GM19438 (cell line): ENCODE measurements at regions not wholly inside any gene's neighbourhood (a gene's known extent, or its start where the extent isn't known, plus 50 kb on each side); places are given as distances from the start of the nearest gene placed in this dataset.

Experiments used
- ATAC-seq: cut with Tn5 transposase; IDR thresholded peaks from one replicate; pipeline ENCODE4 v1.9.1; 2021; ENCODE audit warnings: low read depth; ENCODE audit not compliant: unreplicated experiment

DNA sequence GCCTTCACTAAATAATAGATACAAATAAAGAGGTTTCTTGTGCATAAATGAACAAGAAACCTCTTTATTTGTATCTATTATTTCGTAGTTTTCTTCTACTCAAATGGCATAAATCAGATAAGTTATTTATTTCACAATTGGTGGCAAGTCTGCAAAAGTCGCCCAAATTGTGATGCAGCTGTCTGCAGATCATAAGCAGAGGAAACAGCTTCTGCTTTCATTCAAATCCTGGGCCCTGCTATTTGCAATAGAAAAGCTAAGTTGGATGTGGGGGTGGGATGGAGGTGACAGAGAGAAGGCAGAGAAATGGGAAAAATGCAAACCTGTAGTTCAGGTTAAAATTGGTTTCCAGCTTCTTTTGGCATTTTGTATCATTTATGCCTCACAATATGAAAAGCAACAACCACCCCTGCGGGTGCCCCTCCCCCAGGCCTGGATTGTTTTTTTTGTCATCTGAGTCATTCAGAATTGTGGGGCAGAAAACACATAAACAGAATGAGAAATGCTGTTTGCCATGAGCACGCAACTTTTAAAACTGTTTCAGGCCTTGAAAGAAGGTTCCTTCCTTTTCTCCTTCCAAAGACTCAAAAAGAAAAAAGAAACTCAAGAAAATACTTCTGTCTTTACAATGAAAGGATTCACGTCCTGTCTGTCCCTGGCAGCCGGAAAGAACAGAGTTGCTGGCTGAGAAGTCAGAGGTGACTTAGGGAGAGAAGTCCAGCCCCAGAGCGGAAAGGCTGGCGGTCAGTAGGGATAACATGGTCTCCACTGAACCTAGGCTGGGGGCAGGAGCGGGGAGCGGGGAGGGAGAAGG lies 132.9 kb downstream of the BAMBI start:
- ATAC-seq = no peak

DNA sequence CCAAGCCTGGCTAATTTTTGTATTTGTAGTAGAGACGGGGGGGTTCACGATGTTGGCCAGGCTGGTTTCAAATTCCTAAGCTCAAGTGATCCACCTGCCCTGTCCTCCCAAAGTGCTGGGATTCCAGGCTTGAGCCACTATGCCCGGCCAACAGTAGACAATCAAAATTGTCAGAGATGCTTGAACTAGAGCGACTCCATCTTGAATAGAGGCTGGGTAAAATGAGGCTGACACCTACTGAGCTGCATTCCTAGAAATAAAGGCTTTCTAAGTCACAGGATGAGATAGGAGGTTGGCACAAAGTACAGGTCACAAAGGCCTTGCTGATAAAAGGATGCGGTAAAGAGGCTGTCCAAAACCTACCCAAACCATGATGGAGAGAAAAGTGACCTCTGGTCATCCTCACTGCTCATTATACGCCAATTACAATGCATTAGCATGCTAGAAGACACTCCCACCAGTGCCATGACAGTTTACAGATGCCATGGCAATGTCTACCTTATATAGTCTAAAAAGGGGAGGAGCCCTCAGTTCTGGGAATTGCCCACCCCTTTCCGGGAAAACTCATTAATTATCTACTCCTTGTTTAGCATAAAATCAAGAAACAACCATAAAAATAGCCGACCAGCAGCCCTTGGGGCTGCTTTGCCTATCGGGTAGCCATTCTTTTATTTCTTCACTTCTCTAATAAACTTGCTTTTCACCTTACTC lies 134.5 kb downstream of the BAMBI start:
- ATAC-seq = no peak

DNA sequence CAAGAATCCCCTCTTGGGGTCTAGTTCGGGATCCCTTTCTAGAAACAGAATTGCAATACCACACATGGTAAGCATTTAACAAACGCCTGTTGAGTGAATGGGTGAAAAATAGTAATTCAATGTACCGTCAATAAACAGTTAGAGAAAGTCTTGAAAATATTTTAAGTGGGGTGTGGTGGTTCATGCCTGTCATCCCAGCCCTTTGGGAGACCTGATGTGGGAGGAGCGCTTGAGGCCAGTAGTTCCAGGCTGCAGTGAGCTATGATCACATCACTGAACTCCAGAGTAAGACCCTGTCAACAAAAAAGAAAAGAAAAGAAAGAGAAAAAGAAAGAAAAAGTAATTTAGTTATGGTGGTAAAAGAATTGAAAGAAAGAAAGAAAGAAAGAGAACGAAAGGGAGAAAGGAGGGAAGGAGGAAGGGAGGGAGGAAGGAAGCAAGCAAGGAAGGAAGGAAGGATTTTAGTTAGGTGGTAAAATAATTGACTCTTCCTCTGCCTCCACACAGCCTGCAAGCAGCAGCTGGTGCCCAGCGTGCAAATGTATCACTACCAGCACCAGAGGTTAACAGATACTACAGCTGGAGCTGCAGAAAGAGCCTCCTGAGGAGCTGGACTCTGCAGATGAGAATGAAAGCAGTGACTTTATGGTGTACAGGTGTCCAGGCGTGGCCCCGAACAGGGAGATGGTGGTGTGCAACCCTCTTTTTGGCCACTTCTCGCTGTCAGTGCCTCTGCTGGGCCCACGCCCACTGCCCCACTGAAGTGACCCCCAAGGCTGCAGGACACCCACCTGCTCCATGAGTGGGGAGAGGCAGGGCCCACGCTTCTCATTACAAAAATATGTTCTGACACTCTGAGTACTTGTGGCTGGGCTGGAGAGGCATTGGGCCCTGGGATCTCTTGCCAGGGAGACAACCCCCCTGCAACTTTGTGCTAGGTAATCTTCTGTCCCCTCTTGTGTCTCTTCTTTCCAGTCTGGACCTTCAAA lies 135.4 kb downstream of the BAMBI start:
- ATAC-seq = no peak

DNA sequence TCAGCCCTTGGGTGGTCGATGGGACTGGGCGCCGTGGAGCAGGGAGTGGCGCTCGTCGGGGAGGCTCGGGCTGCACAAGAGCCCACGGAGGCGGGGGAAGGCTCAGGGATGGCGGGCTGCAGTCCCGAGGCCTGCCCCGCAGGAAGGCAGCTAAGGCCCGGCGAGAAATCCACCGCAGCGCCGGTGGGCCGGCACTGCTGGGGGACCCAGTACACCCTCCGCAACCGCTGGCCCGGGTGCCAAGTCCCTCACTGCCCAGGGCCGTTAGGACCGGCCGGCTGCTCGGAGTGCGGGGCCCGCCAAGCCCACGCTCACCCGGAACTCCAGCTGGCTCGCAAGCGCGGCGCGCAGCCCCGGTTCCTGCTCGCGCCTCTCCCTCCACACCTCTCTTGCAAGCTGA lies 138.4 kb downstream of the BAMBI start:
- ATAC-seq = no peak

DNA sequence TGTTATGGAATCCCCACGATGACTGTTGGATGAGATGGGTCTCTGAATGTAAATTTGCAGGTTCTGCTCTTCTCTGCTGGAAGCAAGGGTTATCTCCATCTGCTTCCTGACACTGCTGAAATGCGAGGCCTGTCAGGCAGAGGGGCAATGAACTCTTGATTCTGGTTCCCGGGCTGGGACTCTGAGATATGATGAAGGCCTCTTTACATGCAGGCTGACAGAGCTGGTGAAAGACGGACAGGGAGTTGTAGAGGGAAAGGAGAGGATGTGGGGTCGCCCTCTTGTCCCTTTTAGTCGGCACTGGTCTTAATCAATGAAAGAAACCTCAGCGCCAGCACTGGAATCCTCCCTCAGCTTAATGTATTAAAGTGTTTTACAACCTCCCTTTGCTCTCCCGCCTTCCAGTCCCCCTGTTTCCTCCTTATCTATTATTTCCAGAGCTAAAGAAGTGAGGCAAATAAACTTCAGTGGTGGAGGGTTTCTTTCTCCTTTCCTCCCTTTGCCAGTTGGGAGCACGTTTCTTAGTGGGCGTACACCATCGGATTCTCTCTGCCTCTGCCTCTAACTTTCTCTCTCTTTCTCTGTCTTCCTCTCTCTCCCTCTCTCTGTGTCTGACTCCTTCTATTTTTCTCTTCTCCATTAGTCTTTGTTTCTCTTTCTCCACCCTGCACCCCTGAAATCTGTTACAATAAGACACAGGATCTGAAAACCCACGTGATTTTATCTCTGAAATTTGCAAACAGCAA lies 145.6 kb downstream of the BAMBI start:
- no peak for ATAC-seq

DNA sequence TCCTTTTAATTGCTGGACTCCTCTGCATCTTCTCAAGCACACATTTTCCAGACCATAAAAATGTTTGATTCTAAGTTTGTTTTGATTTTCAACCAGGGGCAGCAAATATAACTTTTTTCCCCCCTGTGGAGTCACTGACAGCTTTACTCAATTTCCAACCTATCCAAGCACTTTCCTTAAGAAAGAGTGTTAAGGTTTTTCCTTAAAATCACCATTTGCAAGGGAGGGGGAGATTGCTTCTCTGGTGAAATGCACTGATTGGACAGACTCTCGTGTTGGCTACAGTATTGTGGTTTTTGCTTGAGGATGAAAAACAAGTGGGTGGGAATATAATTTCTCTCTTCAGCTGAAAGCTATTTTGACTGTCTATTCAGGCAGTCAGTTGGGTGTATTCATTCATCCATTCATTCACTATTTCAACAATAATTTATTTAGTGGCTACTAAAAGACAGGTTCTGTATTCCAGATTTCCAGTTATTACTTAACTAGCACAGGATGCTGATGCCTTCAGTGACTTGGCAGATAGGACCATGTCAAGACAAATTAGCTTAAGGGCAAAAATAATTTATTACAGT lies 146.3 kb downstream of the BAMBI start:
- ATAC-seq = no peak

DNA sequence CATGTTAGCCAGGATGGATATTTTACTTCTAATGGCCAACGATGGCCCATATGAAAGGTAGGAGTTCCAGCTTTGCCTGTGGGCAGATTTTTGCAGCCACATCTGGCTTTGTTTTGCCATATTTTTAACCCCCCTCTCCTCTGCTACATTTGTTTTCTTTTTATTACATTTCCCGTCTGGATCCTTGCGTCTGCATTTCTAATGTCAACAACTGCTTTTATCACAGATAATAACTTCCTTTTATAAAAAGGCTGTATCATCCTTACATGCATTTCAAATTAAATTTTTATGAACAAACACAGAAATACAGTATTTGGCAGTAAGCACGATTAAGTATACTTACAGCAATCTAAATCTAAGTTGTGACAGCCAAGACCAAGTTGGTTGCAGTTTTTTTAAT lies 156.0 kb downstream of the BAMBI start:
- ATAC-seq = no peak

DNA sequence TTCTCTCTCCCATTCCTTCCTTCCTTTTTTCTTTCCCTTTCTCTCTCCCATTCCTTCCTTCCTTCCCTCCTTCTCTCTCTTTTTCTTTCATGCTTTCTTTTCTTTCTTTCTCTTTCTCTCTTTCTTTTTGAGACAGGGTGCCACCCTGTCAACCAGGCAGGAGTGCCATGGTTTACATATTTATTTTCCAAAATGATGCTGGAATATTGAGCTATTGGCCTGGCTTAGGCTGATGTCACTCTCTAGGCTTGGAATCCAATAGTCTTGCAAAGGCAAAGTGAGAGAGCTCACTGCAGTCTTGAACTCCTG lies 159.1 kb downstream of the BAMBI start:
- no peak for ATAC-seq

DNA sequence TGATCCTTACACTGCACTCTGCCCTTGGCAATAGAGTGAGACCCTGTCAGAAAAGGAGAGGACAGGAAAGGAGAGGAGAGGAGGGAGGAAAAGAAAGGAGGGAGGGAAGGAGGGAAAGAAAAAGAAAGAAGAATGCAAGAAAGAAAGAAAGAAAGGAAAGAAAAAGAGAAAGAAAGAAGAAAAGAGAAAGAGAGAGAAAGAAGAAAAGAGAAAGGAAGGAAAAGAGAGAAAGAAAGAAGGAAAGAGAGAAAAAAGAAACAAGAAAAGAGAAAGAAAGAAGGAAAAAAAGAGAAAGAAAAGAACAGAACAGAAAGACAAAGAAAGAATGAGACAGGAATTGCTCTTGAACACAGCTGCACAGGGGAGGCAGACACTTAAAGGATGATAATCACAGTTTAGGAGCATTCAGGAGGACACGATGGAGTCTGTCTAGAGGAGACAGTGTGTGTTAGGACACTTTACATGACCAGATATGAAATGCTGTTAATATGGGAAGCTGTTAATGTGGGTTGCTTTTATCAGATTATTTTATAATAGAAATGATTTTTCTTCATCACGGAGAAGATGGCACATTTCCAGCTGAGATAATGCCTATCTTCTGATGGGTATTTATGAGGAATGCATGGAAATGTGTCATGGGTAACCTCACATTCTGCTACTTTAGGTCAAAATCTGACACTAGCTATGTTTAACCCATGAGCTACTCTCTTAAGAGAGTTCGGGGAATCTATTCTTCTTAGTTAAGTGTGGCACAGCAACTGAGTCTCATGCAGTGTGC lies 160.5 kb downstream of the BAMBI start:
- ATAC-seq = no peak

DNA sequence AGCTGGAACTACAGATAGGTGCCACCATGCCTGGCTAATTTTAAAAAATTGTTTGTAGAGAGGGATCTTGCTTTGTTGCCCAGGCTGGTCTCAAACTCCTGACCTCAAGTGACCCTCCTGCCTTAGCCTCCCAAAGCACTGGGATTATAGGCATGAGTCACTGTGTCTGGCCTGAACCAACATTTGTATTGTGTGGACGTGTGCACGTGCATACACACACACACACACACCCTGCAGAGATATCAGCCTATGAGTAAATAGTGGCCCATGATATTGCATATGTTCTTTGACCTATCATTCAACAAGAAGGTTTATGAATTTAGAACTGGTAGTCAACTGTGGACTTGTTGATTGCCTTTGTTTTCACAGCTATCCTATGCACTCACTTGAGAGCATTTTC lies 161.6 kb downstream of the BAMBI start:
- ATAC-seq = no peak

DNA sequence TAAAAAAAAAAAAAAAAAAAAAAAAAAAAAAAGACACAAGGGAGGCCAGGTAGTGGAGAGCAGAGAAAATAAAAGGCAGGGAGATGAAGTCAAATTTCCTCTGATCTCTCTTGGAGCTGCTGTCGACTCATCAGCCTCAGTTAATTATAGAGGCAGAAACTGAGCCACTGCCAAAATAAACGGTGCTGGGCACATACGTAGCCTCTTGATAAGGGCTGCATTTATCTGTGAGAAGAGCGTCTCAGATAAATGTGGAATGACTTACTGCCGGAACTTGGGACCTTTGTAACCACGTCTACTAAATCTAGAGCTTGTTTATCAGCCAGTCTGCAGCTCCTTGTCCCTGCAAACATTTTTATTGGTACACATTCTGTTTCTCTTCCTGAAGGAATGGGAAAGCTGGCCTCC lies 162.3 kb downstream of the BAMBI start:
- no peak for ATAC-seq

DNA sequence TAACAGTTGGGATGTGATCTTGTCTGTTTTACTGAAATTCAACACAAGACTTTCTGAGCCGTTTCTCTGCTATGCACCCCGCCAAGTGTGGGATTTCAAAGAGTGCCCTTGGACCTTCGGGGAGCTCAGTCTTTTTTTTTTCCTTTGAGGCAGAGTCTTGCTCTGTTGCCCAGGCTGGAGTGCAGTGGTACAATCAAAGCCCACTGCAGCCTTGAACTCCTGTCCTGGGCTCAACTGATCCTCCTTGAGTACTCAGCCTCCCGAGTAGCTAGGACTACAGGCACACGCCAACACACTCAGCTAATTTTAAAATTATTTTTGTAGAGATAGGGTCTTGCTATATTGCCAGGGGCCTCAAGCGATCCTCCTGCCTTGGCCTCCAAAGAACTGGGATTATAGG lies 162.9 kb downstream of the BAMBI start:
- ATAC-seq = no peak

DNA sequence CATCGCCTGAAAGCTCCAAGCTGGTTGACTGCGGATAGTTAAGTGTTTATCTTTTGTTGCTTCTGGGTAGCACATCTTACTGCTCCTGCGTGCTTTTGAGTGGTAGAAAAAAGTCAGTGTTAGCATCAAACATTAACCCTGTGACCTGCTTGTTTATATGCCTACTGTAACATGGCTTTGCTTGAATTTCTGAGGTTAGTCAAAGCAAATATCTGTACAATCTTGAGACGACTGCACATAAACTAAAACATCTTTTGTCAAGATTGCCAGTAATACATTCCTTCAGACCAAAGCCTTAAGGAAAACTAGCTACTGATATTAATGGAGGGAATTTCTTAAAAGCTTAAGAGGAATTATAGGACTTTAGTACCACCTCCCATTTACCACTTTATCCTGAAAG lies 163.7 kb downstream of the BAMBI start:
- no peak for ATAC-seq

DNA sequence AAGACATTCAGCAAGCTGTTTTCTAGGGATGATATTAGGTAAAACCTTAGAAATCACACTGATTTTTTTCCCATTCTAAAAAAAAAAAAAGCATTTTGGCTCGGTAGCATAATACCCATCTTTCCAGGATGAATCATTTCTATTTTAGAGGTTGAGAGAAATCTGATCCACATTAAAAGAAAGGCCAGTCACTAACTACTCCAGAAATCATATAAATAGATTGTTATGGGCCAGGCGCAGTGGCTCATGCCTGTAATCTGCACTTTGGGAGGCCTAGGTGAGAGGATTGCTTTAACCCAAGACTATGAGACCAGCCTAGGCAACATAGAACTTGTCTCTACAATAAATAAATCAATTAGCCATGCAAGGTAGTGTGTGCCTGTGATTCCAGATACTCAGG lies 164.3 kb downstream of the BAMBI start:
- ATAC-seq = no peak

DNA sequence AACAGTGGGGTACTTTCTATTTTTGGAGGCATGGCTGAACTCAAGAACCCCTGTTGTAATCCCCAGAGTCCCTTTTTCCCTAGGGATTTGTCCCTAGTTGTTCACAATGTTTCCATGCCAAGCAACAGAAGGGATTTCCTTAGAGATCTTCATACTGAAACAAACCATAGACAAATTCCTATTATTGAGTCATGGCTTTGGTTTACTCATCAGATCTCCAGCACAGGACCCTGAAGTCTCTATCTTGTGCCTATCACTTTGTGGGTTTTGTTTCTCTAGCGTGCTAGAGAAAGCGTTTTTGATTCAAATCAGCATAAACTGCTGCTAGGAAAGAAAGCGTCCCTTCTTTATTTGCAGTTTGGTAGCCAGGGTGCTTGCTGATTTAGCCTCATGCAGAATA lies 165.0 kb downstream of the BAMBI start:
- ATAC-seq = no peak

DNA sequence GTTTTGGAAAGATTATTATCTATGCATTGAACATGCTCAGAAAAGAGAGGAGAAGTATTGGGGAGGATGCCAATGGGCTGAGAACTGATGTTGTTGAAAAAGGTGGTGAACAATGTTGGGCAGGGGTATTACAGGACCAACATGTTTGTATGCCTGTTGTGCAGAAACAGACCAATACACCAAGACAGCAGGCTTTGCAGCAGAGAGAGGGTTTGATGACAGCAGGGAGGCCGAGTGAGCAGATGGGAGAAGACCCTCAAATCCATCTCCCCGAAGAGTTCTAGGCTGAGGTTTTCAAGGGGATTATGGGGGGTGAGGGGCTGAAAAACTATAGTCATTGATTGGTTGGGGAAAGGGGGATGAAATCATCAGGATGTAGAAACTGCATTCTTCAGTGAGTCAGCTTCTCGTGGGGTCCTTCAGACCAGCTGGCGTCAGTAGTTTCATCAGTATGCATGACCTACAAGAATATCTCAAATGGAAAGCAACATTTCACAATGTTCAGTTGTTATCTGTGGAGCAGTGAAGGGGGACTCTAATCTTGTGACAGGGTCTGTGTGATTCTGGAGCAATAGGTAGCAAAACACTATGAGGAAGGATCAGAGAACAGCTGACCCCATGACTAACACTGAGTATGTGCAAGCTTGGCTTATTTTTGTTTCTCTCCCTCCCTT lies 167.8 kb downstream of the BAMBI start:
- ATAC-seq = no peak

DNA sequence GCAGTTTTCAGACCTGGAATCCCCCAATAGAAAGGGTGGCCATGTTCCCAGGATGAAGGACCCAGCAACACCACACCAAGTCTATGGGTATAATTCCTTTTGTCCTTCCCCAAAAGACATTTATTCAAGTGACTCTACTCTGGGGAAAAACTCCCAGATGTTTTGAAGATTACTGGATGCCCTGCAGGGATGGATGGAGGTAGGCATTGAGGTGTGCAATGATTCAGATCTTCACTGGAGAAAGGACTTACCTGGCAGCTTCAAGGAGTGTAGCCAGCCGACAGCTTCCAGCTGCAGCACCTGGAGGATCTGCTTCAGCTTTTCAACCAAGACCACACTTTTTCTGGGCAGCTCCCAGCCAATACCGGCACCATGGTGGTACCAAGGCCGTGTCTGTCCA lies 172.0 kb downstream of the BAMBI start:
- ATAC-seq = no peak

DNA sequence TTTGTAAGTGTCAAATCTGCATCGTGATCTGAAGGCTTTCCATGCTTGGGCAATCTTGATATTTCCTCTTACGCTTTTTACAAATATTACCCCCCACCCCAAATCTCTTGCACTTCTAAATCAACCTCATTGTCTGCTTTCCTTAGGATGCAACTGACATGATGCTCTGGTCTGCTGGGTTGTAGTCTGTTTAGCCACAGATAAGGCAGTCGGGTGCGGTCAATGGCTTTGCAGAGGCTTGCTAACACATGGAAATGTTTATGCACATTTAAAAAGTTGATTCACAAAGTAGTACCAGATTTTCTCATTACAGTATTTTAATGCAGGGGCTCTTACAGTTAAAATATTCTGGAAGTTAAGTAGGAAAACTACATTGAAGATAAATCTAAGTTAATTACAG lies 172.5 kb downstream of the BAMBI start:
- ATAC-seq = no peak

DNA sequence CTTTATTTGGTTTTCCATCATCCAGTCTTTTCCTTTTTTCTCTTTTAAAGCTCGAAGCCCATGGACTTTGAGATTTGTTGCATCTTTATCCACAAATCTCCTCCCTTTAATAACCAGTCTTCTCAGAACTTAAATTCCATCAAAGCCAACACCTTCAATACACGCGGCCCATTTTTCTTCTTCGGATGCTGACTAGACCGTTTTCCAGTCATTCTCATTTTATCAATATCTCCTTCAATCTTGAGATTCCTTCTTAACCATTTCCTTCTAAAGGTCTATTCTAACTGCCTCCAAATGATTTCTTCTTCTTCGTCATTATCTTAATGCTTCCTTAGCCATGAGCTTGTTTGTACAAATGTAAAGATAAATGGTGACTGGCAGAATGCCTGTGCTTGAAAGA lies 173.5 kb downstream of the BAMBI start:
- no peak for ATAC-seq
